ENCODE measurements at regions not wholly inside any gene's neighbourhood (a gene's known extent, or its start where the extent isn't known, plus 50 kb on each side); places are given as distances from the start of the nearest gene placed in this dataset.

- TF ChIP-seq POLR2A (IDR thresholded peaks at IDR 0.05; ENCODE audit: low read depth, low read length) (no peak), TAF1 (IDR thresholded peaks at IDR 0.05; ENCODE audit: borderline replicate concordance, low read depth, low read length) (no peak)
Observed at GRCh38 chr16:21339941-21340340, 61.9 kb upstream of the CRYM start.

Measured in GM12892 (cell line).